ENCODE measurements at regions not wholly inside any gene's neighbourhood (a gene's known extent, or its start where the extent isn't known, plus 50 kb on each side); places are given as distances from the start of the nearest gene placed in this dataset.

DNA sequence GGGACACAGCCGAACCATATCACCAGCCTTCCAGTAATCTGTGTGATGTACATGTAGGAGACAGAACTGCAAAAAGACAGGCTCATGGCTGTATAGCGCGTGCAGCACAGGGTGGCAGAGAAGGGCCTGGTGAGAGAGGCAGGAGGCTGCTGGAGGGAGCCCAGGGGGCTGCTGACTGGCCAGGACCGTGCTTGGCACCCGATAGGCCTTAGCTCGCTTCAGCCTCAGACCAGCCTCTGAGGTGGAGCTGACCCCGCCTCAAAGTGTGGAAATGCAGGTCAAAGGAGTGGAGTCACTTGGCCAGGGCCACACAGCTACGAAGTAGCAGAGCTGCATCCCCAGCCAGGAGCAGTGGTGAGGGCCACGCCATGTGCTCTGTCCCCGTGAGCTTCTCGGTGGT lies 707.6 kb downstream of the QKI start:
- peaks cover 7% of the 10 kb centered on the region for H3K9me3 Mint-ChIP-seq (ENCODE audit: unreplicated experiment)
- H3K4me1 Mint-ChIP-seq (ENCODE audit: unreplicated experiment), result no peaks in the 10 kb centered on the region

DNA sequence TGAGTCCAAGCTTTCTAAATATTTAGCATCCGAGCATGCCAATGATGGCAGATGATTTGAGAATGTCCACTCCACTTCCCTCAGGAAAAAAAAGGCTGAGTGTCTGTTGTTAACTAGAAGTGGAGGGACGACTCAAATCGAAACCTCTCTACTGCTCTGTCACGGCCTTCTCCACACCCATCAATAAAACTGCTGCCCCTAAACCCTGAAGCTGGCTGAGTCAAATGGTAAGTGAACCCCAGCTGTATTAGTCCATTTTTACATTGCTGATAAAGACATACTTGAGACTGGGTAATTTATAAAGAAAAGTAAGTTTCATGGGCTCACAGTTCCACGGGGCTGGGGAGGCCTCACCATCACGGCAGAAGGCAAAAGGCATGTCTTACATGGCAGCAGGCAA lies 707.0 kb downstream of the QKI start:
- no peaks in the 10 kb centered on the region for H3K27me3 Mint-ChIP-seq (ENCODE audit: unreplicated experiment)
- H3K4me1 Mint-ChIP-seq (ENCODE audit: unreplicated experiment), result no peaks in the 10 kb centered on the region
- H3K9me3 Mint-ChIP-seq (ENCODE audit: unreplicated experiment), result peaks cover 7% of the 10 kb centered on the region
- H3K27ac Mint-ChIP-seq (ENCODE audit: unreplicated experiment), result no peak overlapping the region
- no peaks in the 10 kb centered on the region for H3K36me3 Mint-ChIP-seq (ENCODE audit: unreplicated experiment)
- TF ChIP-seq, protein P1, sequence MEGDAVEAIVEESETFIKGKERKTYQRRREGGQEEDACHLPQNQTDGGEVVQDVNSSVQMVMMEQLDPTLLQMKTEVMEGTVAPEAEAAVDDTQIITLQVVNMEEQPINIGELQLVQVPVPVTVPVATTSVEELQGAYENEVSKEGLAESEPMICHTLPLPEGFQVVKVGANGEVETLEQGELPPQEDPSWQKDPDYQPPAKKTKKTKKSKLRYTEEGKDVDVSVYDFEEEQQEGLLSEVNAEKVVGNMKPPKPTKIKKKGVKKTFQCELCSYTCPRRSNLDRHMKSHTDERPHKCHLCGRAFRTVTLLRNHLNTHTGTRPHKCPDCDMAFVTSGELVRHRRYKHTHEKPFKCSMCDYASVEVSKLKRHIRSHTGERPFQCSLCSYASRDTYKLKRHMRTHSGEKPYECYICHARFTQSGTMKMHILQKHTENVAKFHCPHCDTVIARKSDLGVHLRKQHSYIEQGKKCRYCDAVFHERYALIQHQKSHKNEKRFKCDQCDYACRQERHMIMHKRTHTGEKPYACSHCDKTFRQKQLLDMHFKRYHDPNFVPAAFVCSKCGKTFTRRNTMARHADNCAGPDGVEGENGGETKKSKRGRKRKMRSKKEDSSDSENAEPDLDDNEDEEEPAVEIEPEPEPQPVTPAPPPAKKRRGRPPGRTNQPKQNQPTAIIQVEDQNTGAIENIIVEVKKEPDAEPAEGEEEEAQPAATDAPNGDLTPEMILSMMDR (IDR thresholded peaks at IDR 0.05), result no peak
- no peak for DNase-seq (ENCODE audit: extremely low spot score, unreplicated experiment)
- H3K4me3 Mint-ChIP-seq (ENCODE audit: unreplicated experiment), result no peak overlapping the region

More for the DNA sequence above, 707.6 kb downstream of the QKI start:
- H3K27me3 Mint-ChIP-seq (ENCODE audit: unreplicated experiment), result no peaks in the 10 kb centered on the region
- DNase-seq (ENCODE audit: extremely low spot score, unreplicated experiment), result no peak
- H3K4me3 Mint-ChIP-seq (ENCODE audit: unreplicated experiment), result no peak overlapping the region
- no peak overlapping the region for H3K27ac Mint-ChIP-seq (ENCODE audit: unreplicated experiment)
- TF ChIP-seq, protein P1 (IDR thresholded peaks at IDR 0.05), result no peak
- H3K36me3 Mint-ChIP-seq (ENCODE audit: unreplicated experiment), result no peaks in the 10 kb centered on the region

DNA sequence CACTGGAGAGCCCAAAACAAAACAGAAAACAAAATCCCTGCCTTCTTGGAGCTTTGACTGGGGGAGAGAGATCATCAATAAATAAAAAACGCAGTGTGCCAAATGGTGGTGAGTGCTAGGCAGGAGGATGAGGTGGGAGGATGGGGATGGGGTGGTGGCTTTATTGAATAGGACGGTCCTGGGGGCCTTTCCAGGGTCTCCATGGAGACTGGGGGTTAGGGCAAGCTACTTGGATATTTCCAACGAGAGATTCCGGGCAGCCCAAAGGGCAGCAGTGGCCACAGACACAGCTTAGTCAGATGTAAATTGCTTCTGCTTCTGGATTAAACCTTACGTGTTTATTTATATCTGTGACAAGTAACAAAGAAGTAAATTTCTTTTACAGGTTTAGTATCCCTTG lies 700.1 kb downstream of the QKI start:
- Mint-ChIP-seq H3K4me3 (ENCODE audit: unreplicated experiment) (no peak overlapping the region), H3K36me3 (ENCODE audit: unreplicated experiment) (no peaks in the 10 kb centered on the region), H3K27ac (ENCODE audit: unreplicated experiment) (no peak overlapping the region), H3K27me3 (ENCODE audit: unreplicated experiment) (no peaks in the 10 kb centered on the region), H3K9me3 (ENCODE audit: unreplicated experiment) (peaks cover 4% of the 10 kb centered on the region), H3K4me1 (ENCODE audit: unreplicated experiment) (no peaks in the 10 kb centered on the region)
- TF ChIP-seq, protein P1 (IDR thresholded peaks at IDR 0.05), result no peak
- no peak for DNase-seq (ENCODE audit: extremely low spot score, unreplicated experiment)

DNA sequence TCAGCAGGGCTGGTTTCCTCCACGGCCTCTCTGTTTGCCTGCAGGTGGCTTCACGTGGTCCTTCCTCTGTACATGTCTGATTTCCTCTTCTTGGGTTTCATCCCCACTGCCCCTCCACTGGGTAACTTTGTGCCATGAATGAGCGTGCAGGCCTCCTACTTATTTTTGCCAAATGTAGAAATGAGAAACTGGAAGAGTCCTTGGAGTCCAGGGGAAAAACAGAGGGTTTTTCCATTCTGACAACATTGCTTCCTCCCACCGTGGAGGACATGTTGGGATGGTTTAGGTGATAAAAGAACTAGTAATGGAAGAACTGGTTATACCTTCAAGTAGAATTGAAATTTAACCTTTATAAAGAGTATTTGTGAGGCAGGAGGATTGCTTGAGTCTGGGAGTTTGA lies 699.5 kb downstream of the QKI start:
- H3K27ac Mint-ChIP-seq (ENCODE audit: unreplicated experiment), result no peak overlapping the region

DNA sequence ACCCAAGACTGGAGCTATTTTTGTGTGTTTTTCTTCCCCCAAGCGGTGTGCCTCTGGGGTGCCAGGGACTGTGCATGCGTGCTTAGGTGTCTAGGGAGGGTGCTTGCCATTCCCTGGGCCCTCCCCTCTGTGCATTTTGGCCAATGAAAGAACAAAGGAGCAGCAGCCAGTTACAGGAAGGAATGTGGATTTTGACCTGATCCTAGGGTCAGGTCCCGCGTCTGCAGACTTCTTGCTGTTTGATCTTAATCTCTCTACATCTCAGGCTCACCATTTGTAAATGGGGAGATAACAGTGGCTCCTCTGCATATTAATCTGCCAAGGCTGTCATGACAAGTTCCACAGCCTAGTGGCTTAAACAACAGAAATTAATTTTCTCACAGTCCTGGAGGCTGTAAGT lies 699.1 kb downstream of the QKI start:
- H3K9me3 Mint-ChIP-seq (ENCODE audit: unreplicated experiment), result peaks cover 4% of the 10 kb centered on the region
- H3K36me3 Mint-ChIP-seq (ENCODE audit: unreplicated experiment), result no peaks in the 10 kb centered on the region
- no peak overlapping the region for H3K27ac Mint-ChIP-seq (ENCODE audit: unreplicated experiment)
- DNase-seq (ENCODE audit: extremely low spot score, unreplicated experiment), result no peak
- H3K4me3 Mint-ChIP-seq (ENCODE audit: unreplicated experiment), result no peak overlapping the region
- TF ChIP-seq, protein P1 (IDR thresholded peaks at IDR 0.05), result no peak
- H3K4me1 Mint-ChIP-seq (ENCODE audit: unreplicated experiment), result peaks cover 2% of the 10 kb centered on the region
- no peaks in the 10 kb centered on the region for H3K27me3 Mint-ChIP-seq (ENCODE audit: unreplicated experiment)

More for the DNA sequence above, 699.5 kb downstream of the QKI start:
- DNase-seq (ENCODE audit: extremely low spot score, unreplicated experiment), result no peak
- no peak overlapping the region for H3K4me3 Mint-ChIP-seq (ENCODE audit: unreplicated experiment)
- H3K4me1 Mint-ChIP-seq (ENCODE audit: unreplicated experiment), result peaks cover 2% of the 10 kb centered on the region
- H3K27me3 Mint-ChIP-seq (ENCODE audit: unreplicated experiment), result no peaks in the 10 kb centered on the region
- peaks cover 4% of the 10 kb centered on the region for H3K9me3 Mint-ChIP-seq (ENCODE audit: unreplicated experiment)
- TF ChIP-seq, protein P1 (IDR thresholded peaks at IDR 0.05), result no peak
- no peaks in the 10 kb centered on the region for H3K36me3 Mint-ChIP-seq (ENCODE audit: unreplicated experiment)
